HG03064 (cell line): ENCODE measurements at regions not wholly inside any gene's neighbourhood (a gene's known extent, or its start where the extent isn't known, plus 50 kb on each side); places are given as distances from the start of the nearest gene placed in this dataset.

Experiments used
- ATAC-seq: cut with Tn5 transposase; IDR thresholded peaks from one replicate; pipeline ENCODE4 v1.9.1; 2021; ENCODE audit warnings: low read depth; ENCODE audit not compliant: unreplicated experiment

DNA sequence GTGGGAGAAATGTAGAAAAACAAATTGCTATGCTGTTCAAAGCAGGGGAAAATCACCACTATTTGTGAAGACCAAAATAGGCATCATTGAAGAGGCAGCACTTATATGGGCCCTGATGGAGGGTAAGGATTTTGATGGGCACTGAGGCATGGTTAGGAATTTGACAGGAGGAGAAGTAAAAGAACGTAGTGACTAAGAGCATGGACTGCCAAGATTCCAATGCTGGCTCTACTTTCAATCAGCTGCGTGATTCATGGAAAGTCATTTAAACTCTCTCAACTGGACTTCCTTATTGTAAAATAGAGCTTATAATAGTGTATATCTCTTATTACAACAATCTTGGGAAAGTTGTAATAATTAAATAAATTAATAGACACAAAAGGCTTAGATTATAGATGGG is 267.7 kb upstream of the G2E3 start:
- no peak for ATAC-seq

DNA sequence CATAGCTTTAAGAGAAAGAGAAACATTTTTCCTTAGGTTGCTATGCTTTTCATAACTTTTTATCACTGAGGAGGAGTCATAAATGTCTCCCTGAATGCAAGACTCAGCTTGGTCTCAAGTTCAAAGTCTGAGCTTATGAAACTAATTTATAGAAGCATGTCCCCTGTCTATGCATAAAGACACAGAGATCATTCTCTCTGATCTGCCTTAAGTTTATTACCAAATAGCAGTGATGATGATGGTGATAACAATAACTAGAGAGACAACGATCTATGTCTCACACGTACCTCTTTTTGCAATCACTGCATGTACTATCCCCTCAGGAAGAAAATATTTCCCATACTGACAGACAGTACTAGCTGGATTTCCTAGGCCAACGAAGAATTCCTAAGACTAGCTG is 266.4 kb upstream of the G2E3 start:
- ATAC-seq: no peak

DNA sequence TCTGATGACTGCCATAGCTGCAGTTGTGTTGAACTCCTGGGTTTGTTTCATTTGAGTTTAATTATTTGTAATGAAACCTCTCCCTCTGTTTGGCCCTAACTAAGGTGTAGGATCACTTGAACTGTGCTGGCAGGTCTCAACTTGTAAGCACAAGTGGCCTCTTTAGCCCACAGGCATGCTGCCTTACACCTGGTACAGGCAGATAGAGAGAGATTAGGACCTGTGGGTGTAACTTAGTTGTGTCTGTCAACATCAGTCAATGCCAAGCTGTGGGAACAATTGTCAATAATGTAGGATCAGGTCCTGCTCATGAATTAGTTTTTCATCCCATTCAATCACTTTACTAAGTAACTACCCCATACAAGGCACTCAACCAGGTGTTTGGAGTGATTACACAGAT is 263.0 kb upstream of the G2E3 start:
- ATAC-seq: no peak

DNA sequence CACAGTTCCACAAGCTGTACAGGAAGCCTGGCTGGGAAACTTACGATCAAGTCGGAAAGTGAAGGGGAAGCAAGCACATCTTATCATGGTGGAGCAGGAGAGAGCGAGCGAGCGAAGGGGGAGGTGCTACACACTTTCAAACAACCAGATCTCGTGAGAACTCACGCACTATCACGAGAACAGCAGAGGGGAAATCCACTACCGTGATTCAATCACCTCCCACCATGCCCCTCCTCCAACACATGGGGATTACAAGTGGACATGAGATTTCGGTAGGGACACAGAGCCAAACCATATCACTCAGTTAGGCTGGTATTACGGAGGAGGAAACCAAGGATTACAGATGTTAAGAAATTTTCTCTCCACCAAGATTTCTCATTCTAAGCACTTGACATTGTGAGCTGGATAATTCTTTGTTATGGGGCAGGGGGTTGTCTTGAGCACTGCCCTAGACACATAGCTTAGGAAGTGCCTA is 262.0 kb upstream of the G2E3 start:
- no peak for ATAC-seq

DNA sequence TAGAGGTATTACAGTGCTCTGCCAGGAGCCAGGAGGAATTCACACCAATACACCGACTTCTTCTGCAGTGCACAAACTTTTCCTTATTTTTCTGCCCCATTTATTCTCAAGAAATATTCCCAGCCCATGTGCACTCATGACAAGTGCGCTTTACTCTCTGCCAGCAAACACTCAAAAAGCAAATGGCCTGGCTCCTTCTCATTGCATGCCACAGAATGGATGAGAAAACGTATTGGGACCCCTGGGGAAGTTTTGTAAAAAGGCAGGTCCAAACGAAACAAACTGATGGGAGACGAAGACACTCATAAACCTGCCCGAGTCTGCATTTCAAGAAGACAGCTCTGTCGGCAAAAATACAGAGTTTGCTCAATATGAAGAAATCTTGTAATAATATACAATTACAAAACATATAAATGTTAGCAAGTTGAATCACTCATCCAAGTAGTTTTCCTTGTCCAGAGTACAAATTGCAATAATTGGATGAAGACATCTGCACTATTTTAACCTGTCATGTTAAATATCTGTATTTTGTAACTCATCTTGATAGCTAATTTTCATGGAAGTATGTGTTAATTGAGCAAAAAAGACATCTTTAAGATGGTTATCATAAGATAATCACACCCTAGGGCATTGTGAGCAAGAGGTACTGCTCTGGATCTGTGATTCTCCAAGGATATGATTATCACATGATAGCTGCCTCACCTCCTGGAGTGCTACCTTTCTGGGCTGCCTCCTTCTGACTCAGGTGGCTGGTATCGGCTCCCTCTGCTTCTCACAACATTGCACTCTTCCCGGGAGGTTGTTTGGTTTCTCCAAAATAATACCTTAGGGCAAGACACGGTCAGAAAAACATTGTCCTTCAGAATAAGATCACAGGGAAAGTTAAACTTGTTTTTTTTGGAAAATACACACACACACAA is 260.8 kb upstream of the G2E3 start:
- ATAC-seq: no peak

DNA sequence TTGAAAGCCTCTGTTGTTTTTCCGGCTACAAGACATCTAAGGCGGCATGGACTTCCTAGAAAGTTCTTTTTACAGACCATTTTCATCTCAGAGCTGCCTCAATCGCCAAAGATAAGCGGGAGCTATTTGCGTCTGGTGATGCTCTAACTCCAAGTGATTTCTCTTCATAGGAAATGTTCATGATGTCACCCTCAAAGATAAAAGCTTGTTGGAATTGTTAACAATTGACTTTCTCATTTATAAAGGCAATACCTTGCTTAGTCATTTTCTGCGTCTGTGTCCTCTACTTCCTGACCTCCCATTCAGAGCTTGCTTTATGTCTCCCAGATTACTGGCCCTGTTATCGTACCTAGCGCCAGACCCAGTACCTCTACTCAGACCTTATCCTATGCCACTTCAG is 259.0 kb upstream of the G2E3 start:
- ATAC-seq: no peak

DNA sequence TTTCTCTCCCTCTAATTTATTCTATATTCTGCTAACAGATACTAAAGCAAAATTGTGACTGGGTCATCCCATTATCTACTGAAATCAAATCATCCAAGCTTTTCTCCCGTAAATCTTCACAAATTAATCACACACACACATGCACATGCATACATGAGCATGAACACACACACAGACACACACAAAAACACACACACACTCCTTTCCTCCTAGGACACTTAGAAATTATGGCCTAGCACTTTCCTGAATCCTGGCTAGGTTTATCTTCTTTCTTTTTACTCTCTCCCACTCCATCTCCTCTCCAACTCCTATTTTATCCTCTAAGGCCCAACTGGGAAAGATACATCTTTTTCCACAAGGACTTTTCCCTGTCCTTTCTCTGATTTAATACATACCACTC is 255.6 kb upstream of the G2E3 start:
- ATAC-seq: no peak

DNA sequence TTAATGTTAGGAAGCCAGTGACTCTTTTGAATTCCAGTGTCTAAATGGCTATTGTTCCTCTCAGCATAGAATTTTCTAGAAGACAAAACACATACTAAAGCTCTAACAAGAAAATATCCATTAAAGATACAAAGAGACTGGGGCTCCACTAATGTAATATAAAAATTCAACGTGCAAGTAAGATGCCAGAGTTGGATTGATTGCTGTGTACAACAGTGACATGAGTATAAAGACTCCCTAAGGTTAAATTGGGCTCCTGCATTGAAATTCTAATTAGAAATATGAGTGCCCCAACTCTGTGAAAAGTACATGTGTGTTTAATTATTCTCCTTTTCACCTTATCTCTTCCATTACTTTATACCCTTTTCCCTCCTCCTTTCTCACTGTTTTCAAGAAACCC is 253.6 kb upstream of the G2E3 start:
- ATAC-seq: no peak

DNA sequence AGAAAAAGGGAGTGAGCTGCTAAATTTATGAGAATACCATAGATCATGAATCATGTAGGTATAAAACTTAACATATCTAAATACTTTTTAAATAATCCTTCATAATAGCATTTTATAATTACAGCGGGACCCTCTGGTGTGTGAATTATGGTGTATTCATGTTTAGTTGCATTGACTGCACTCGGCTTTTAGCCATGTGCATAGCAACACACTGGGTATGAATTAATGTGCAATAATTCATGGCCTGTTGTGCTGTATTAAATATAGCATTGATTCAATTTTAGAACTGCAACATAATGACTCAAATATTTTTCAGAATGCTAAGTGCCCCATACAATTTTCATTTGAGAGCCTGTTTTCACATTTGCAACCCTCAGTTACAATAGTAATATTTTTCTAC is 249.6 kb upstream of the G2E3 start:
- no peak for ATAC-seq

DNA sequence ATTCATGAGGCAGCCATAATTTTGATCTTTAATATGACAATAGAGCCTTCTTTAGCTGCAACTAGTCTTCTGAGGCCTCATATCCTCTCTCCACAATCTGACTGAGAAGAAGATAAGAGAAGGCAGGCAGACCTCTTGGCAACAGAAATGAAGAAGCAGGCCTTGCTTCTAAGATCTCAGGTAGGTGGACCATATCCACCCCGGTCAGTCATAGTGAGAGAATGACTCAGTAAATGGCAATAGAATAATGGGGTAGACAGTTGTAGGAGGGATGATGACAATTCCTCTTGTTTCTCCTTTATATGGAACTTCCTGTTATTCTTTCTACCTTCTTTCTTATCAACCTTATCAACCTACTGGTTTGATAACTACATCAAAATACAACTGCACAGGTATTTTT is 246.7 kb upstream of the G2E3 start:
- no peak for ATAC-seq

DNA sequence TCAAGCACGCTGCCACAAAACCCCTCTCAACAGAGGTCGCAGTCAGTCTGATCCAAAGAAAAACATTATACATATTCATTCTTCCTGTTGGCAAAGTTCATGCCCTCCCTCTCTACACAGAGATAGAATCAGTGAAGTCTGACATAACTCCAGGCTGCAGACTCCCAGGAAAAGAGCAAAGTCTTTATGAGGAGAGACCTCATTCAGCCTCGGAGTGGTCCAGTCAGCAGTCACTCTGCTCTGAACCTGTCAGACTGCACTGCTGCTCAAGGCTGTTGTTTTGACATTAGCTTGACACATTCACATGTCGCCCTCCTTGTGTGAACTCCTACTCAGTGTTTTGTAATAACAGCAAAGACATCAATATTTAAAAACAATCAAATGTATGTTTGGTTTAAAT is 241.2 kb upstream of the G2E3 start:
- ATAC-seq: no peak

DNA sequence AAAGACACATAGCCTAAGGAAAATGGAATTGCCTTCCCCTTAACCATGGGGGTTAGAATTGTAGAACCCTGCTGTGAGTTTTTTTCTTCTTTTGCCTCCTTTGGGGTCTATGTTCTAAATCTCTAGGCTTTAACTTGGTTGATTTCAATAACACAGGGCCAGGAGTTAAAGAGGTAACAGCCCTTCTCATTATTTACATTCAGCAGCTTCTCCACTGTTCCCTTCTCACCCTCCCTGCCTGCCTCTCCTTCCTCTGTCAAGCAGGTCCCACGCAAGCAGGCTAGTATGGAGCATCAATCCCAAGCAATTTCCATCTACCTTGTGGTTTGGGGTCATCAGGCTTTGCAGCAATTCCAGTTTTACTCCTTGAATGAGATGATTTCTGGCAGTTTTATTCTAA is 236.1 kb upstream of the G2E3 start:
- ATAC-seq: no peak

DNA sequence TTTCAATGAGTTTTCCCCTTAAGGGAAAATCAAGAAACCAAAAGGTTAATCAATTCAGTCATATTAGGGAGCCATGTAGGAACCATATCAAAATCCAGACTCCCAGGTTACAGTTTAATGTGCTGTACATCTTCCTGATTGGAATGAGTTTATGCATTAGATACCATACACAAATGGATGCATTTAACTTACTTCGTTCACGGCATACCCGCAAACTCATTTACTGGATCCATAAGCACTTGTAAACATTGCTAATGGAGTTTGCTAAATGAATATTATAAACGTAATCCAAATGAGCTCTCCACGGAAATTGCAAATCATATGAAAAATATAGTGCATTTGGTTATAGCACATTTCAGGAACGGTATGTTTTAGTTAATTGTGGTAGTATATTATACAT is 228.9 kb upstream of the G2E3 start:
- ATAC-seq: no peak

DNA sequence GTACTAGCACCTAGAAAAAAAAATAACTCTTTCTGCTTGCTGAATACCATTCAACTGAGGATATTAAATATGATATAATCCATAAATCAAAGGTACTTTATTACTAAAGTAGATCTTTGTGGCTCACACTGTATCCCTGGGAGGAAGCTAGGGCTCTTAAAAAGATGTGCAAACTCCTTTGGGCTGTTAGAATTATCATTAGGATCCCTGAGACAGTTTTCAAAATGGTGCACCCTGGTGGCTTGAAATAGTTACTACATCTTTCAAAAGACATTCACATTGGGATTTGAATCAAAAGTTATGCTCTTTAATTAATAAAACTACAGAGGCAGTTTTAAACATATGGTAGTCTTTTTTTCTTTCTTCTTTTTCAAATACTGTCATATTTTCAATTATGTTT is 228.5 kb upstream of the G2E3 start:
- no peak for ATAC-seq

DNA sequence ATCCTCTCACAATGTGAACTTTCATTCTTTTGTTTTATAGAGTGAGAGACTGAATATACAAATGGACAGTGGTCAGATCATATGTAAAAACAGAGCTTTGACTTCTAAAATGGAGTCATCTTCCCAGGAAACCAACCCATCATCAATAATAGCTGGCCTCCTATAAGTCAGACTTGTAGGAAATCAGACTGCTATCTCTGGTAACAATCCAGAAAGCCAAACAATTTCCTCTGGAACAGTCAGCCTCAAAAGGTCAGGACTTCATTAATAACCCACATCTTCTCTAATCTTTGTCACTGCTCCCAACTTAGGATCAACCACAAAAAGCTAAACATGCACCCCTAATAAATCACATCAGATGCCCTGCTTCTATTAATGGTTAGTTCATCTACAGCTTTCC is 227.9 kb upstream of the G2E3 start:
- no peak for ATAC-seq

DNA sequence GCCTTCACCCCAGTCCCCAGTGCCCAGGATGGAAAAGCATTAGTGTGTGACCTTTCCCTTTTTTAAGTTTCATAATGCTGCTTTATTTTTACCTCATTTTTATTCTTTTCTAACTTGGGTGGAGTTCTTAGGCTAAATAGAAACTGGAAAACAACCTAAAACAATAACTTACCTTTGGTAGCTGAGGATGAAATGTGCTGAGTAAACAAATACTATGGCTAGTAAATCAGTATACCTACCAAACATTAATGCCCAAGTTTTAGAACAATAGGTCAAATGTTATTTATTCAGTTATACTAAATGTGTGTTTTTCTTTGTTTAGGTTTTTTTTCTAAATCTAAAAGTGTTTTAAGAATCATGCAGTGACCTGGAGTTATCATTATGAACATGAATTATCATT is 226.6 kb upstream of the G2E3 start:
- ATAC-seq: no peak

DNA sequence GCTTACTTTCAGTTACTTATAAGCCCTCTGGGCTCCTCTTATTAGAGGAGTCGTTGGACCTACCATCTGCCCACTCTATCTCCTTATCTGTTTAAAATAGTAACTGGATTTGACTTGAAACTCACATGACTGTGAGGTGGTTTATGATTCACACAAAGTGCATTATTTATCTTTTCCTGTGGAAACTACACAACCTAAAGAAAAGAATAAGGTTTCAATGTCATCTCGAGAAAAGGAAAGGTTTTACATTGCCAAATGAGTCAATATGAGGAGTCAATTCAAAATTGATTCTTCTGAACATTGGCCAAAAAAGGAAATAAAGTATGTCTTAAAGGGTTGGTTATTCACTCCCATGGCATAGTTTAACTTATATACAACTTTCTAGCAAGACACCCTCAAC is 225.0 kb upstream of the G2E3 start:
- ATAC-seq: no peak

DNA sequence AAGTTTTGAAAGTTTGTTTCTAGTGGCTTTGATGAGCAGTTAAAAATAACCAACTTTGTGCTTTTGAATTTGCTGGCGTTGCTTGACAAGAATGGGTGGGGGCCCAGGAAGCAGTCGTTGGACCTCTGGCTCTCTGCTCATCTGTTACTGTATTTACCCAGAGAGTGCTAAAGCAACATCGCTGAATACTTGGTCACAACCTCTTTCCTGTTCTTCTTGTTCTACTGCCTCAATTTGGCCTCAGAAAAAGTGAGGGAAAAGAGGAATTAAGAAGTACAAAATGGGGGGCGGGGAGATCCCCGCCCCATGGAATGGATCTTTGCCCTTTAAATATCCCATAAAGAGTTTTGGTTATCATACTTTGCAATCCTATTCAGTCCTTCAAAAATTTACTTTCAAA is 221.5 kb upstream of the G2E3 start:
- ATAC-seq: no peak

DNA sequence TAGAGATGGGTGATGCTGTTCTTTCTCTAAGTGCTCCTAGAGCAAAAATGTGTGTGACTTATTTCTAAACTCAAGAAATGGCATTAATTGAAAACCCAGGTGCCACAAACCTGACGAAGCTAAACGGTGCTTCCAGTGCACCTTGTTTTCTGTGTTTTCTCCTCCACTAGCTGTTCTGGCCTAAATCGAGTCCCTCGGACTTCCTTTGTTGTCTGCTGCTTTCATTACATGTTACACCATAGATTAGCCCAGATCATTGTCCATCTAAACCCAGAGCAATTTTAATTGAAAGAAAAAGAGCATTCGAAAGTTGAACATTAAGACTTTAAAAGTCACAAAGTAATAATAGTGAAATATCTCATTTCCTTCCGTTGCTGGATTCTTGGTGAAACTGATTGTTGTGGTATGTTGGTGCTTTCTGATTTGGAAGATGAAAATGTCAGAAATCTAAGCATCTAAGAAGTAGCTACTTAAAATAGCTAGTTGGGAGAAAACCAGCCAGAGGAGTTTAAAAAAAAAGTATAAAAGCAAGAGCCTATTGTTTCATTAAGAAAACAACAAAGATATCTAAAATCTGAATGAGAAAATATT is 219.6 kb upstream of the G2E3 start:
- ATAC-seq: no peak

DNA sequence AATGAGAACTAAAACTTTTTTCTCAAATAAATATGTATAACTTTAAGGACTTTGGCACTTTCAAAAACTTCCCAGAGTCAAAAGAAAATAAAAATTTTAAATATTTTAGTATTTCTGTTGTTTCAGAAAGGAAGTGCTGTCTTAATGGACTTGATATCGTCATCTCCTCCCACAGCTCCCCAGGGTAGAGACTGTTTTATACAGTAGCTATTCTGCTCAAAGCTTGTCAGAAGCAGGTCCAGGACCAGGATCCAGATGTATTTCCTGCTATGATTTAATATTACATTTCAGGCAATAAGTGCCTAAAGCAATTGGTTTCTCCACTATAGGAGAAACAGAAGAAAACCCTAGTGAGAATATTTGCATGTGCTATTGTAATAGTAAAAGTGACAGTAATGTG is 218.5 kb upstream of the G2E3 start:
- ATAC-seq: no peak

DNA sequence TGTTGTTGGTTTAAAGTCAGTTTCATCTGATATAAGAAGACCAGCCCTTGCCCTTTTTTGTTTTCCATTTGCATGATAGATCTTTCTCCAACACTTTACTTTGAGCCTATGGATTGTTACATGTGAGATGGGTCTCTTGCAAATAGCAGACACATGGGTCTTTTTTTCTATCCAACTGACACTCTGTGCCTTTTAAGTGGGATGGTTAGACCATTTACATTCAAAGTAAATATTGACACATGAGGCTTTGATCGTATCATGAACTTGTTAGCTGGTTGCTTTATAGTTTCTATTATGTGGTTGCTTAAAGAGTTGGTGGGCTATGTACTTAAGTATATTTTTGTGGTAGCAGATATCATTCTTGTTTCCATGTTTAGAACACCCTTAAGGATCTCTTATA is 213.4 kb upstream of the G2E3 start:
- no peak for ATAC-seq

DNA sequence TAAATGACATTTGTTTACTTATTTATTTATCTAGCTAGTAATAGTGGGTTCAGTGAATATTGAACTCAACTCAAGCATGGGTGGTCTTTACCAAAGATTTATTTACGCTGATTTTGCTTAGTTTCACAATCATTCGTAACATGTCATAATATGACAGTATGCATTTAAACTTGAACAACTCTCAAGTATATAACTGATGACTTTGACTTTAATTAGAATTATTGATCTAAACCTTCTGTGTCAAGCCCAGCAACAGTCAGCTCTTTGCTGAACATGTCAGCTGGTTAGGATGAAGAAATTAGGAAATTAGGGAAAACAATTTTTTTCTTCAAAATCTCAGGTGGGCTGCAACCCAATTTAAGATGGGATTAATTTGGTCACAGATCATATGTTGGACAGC is 210.5 kb upstream of the G2E3 start:
- ATAC-seq: no peak
